Prostate gland (tissue), 2 donors: ENCODE measurements at regions not wholly inside any gene's neighbourhood (a gene's known extent, or its start where the extent isn't known, plus 50 kb on each side); places are given as distances from the start of the nearest gene placed in this dataset.

Experiments used
- DNase-seq: peaks from one replicate; pipeline ENCODE4 v3.0.0-alpha.2; 2019; ENCODE audit warnings: low spot score
- H3K27ac ChIP-seq, 2 donors: fragments of 200-600 bp; sonication (generic); 2 replicates each; pipeline ENCODE4 v1.5.1; 2017 to 2019
- H3K27me3 ChIP-seq: fragments of 200-600 bp; sonication (generic); replicated peaks from 2 replicates; pipeline ENCODE4 v1.5.1; 2019; ENCODE audit not compliant: insufficient read depth
- H3K36me3 ChIP-seq, 2 donors: fragments of 200-600 bp; sonication (generic); 1 replicate in 1 of 2; 2 replicates in 1 of 2; pipeline versions ENCODE4 v1.5.1 to v1.8.1; 2017 to 2019
- H3K4me1 ChIP-seq: fragments of 200-600 bp; sonication (generic); replicated peaks from 2 replicates; pipeline ENCODE4 v1.5.1; 2019
- H3K4me3 ChIP-seq, 2 donors: fragments of 200-600 bp; sonication (generic); 2 replicates each; pipeline ENCODE4 v1.5.1; 2017 to 2019
- H3K9me3 ChIP-seq: fragments of 200-600 bp; sonication (generic); 2 replicates; pipeline ENCODE4 v1.5.1; 2017
- CTCF ChIP-seq, 4 experiments: fragments of 200-600 bp in 2 of 4; fragments of 450-650 bp in 2 of 4; sonication (generic) in 2 of 4; IDR thresholded peaks; 1 replicate in 3 of 4; 2 replicates in 1 of 4; pipeline ENCODE4 v1.5.1; 2016 to 2019; ENCODE audit warnings: antibody characterized with exemption in 4 of 4, mild to moderate bottlenecking in 2 of 4, moderate library complexity in 2 of 4
- POLR2A ChIP-seq: fragments of 450-650 bp; IDR thresholded peaks from one replicate; pipeline ENCODE4 v1.6.1; 2016; ENCODE audit warnings: antibody characterized with exemption, mild to moderate bottlenecking
- POLR2AphosphoS5 ChIP-seq: sonication (generic); formaldehyde crosslinking; IDR thresholded peaks from one replicate; pipeline ENCODE4 v1.6.1; 2017; ENCODE audit warnings: antibody characterized with exemption
- WGBS: methylation state at CpG from one replicate; pipeline ENCODE4 v1.1.5; 2018; 5-methylcytosine and 5-hydroxymethylcytosine counted together
- intact Hi-C: fragments of 100-400 bp; cut with DNase I; formaldehyde crosslinking; loops from one replicate; pipeline ENCODE4 v1.14.2; 2022

- no peak overlapping the region for H3K4me3 ChIP-seq
- H3K4me1 ChIP-seq, result peaks cover 11% of the 10 kb centered on the region
- no peaks in the 10 kb centered on the region for H3K9me3 ChIP-seq
- TF ChIP-seq POLR2A (no peak), CTCF (IDR thresholded peaks at IDR 0.05) (no peak), POLR2AphosphoS5 (no peak)
- no peak for DNase-seq
- intact Hi-C loops, result loop anchor here (2.0 to 5.0 kb wide), 2 partner anchors 16 to 45 kb away; no protein-coding TSS in a partner anchor
- no peaks in the 10 kb centered on the region for H3K36me3 ChIP-seq
- WGBS, result 84% methylated on average over 15 of the region's 15 CpGs
- H3K27ac ChIP-seq, result no peak overlapping the region
- H3K27me3 ChIP-seq, result no peaks in the 10 kb centered on the region
These were observed 249.1 kb downstream of the FOXD2 start for GRCh38 chr1:47686731-47687630.

- WGBS, result 86% methylated on average over 23 of the region's 24 CpGs
- Histone ChIP-seq H3K36me3 (no peaks in the 10 kb centered on the region), H3K4me1 (peaks cover 11% of the 10 kb centered on the region), H3K27me3 (no peaks in the 10 kb centered on the region), H3K9me3 (no peaks in the 10 kb centered on the region), H3K4me3 (no peak overlapping the region), H3K27ac (no peak overlapping the region)
- no peak for DNase-seq
- TF ChIP-seq POLR2A (no peak), POLR2AphosphoS5 (no peak), CTCF (IDR thresholded peaks at IDR 0.05) (no peak)
- intact Hi-C loops, result loop anchor here (2.0 to 5.0 kb wide), 2 partner anchors 15 to 46 kb away; no protein-coding TSS in a partner anchor
These were observed 250.0 kb downstream of the FOXD2 start for GRCh38 chr1:47687631-47688460.

GRCh38 chr1:47688461-47689296 lies 250.8 kb downstream of the FOXD2 start:
- H3K27ac ChIP-seq, result no peak overlapping the region
- 81% methylated on average over 19 of the region's 19 CpGs for WGBS
- peaks cover 11% of the 10 kb centered on the region for H3K4me1 ChIP-seq
- intact Hi-C loops, result loop anchor here (5.0 kb wide), 1 partner anchor 46 kb away; no protein-coding TSS in a partner anchor
- DNase-seq, result no peak
- H3K9me3 ChIP-seq, result no peaks in the 10 kb centered on the region
- no peak overlapping the region for H3K4me3 ChIP-seq
- TF ChIP-seq CTCF (IDR thresholded peaks at IDR 0.05), result no peak
- TF ChIP-seq POLR2A, result no peak
- TF ChIP-seq POLR2AphosphoS5, result no peak
- no peaks in the 10 kb centered on the region for H3K36me3 ChIP-seq
- H3K27me3 ChIP-seq, result no peaks in the 10 kb centered on the region

GRCh38 chr1:47689894-47690293 lies 252.1 kb downstream of the FOXD2 start:
- intact Hi-C loops, result loop anchor here (5.0 kb wide), 1 partner anchor 48 kb away; no protein-coding TSS in a partner anchor
- no peak overlapping the region for H3K4me3 ChIP-seq
- 92% methylated on average over 11 of the region's 11 CpGs for WGBS
- TF ChIP-seq POLR2AphosphoS5 (no peak), POLR2A (no peak), CTCF (IDR thresholded peaks at IDR 0.05) (no peak)
- no peaks in the 10 kb centered on the region for H3K36me3 ChIP-seq
- H3K9me3 ChIP-seq, result no peaks in the 10 kb centered on the region
- no peak for DNase-seq
- H3K4me1 ChIP-seq, result peaks cover 8% of the 10 kb centered on the region
- H3K27ac ChIP-seq, result no peak overlapping the region
- peaks cover 1% of the 10 kb centered on the region for H3K27me3 ChIP-seq
